PFSK-1 (cell line): ENCODE measurements at regions not wholly inside any gene's neighbourhood (a gene's known extent, or its start where the extent isn't known, plus 50 kb on each side); places are given as distances from the start of the nearest gene placed in this dataset.

Experiments
- FOXP2 ChIP-seq: optimal IDR thresholded peaks from 2 replicates; pipeline ENCODE3; 2011; ENCODE audit warnings: borderline replicate concordance, control low read depth, inconsistent platforms; ENCODE audit not compliant: insufficient read depth; ENCODE audit errors: extremely low read length, extremely low read depth
- POLR2AphosphoS5 ChIP-seq: IDR thresholded peaks from 2 replicates; pipeline ENCODE4 v1.6.1; 2012; ENCODE audit warnings: low read depth, mild to moderate bottlenecking, control low read depth, low read length, moderate library complexity
- SIN3A ChIP-seq: IDR thresholded peaks from 2 replicates; pipeline ENCODE4 v1.6.1; 2012; ENCODE audit warnings: mild to moderate bottlenecking, low read length, moderate library complexity, borderline replicate concordance; ENCODE audit not compliant: insufficient read depth
- TAF1 ChIP-seq: IDR thresholded peaks from 2 replicates; pipeline ENCODE4 v1.6.1; 2012; ENCODE audit warnings: low read length, control low read depth, borderline replicate concordance; ENCODE audit not compliant: insufficient read depth
- TF ChIP-seq, protein P1 (sequence below), 2 experiments: IDR thresholded peaks; 2 replicates each; pipeline versions ENCODE4 v1.6.1 to v1.8.0; 2011 to 2012; ENCODE audit warnings: low read depth in 2 of 2, low read length in 2 of 2, control low read depth in 1 of 2, inconsistent platforms in 1 of 2, mild to moderate bottlenecking in 1 of 2, moderate library complexity in 1 of 2; ENCODE audit not compliant: insufficient read depth in 1 of 2

GRCh38 chr20:22430154-22430745 is 154.1 kb downstream of the FOXA2 start:
- TF ChIP-seq, protein P1, sequence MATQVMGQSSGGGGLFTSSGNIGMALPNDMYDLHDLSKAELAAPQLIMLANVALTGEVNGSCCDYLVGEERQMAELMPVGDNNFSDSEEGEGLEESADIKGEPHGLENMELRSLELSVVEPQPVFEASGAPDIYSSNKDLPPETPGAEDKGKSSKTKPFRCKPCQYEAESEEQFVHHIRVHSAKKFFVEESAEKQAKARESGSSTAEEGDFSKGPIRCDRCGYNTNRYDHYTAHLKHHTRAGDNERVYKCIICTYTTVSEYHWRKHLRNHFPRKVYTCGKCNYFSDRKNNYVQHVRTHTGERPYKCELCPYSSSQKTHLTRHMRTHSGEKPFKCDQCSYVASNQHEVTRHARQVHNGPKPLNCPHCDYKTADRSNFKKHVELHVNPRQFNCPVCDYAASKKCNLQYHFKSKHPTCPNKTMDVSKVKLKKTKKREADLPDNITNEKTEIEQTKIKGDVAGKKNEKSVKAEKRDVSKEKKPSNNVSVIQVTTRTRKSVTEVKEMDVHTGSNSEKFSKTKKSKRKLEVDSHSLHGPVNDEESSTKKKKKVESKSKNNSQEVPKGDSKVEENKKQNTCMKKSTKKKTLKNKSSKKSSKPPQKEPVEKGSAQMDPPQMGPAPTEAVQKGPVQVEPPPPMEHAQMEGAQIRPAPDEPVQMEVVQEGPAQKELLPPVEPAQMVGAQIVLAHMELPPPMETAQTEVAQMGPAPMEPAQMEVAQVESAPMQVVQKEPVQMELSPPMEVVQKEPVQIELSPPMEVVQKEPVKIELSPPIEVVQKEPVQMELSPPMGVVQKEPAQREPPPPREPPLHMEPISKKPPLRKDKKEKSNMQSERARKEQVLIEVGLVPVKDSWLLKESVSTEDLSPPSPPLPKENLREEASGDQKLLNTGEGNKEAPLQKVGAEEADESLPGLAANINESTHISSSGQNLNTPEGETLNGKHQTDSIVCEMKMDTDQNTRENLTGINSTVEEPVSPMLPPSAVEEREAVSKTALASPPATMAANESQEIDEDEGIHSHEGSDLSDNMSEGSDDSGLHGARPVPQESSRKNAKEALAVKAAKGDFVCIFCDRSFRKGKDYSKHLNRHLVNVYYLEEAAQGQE (IDR thresholded peaks at IDR 0.05; ENCODE audit: insufficient read depth in 1 of 2, low read depth in 2 of 2, low read length in 2 of 2), result no peak
- TF ChIP-seq FOXP2 (no peak), POLR2AphosphoS5 (no peak), SIN3A (no peak), TAF1 (no peak)

DNA sequence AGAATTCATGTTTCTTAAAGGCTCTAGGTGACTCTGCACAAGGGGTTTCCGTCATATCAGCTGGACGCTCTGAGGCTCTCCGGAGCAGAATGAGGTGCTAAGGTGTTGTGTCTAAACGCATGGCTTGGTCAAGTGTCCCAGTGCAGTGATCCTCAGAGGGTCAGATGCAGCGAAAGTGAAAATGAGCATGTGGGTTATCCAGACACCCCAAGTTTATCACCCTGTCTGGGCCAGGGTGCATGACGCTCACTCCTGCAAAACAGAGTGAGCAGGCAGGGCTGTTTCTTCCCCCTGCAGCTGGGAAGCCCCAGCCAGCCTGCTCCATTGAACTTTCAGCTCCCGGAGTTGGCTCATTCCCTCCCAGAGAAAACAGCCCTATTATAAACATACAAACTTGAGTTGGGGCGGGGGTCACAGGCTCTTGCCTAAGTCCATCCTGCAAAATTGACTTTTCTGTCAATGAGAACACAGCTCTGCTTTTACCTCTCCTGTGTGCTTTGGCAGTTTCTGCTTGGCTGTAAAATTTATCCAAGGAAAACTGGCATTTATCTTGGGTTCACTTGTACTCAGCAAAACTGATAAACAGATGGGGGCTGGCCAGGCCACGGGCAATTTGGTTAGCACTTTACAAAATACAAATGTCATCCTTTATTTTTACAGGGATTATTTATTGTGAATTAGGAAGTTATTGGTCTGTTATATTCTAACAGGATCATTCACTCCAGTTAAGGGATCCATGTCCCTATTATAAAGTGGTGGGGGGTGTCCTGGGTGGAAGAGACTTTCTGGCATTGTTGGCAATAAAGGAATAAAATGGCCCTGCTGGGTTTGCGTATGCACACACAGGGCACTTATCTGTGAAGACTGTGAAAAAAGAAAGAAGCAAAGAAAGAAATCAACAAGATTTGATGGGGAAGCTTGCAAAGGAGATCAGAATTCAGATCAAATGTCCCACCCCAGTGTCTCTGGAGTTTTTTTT is 154.9 kb downstream of the FOXA2 start:
- no peak for TF ChIP-seq FOXP2
- TF ChIP-seq, protein P1 (IDR thresholded peaks at IDR 0.05; ENCODE audit: insufficient read depth in 1 of 2, low read depth in 2 of 2, low read length in 2 of 2), result no peak
- TF ChIP-seq SIN3A, result no peak
- TF ChIP-seq TAF1, result no peak
- no peak for TF ChIP-seq POLR2AphosphoS5

DNA sequence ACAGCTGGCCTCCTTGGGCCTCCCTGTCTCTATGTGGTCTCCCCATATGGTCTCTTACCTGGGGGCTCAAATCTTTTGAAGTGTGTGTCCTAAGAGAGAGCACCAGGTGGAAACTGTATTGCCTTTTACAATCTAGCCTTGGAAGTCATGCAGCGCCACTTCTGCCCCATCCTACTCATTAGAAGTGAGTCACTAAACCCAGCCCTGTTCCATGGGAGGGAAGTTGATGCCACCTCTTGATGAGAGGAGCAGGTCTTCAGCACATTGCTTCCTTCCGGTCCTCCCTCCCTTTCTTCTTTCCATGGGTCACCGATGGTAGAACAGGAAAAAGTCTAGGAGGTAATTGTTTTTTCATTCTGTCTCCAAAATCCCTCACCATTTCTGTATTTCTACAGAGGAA is 156.3 kb downstream of the FOXA2 start:
- TF ChIP-seq POLR2AphosphoS5 (no peak), SIN3A (no peak), TAF1 (no peak)

DNA sequence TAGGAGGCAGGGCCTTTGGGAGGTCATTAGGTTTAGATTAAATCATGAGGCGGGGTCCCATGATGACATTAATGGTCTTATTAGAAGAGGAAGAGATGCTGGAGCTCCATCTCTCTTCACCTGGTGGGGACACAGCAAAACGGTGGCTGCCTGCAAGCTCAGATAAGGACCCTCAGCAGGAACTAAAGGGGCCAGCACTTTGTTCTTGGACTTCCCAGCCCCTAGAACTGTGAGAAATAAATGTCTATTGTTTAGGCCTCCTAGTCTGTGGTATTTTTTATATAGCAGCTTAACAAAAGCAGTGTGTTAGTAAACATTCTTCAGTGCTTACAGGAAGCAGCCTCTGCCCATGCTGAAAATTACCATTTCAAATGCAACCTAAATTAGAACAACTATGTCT is 157.6 kb downstream of the FOXA2 start:
- TF ChIP-seq SIN3A (no peak), TAF1 (no peak), FOXP2 (no peak), POLR2AphosphoS5 (no peak)
- TF ChIP-seq, protein P1 (IDR thresholded peaks at IDR 0.05; ENCODE audit: insufficient read depth in 1 of 2, low read depth in 2 of 2, low read length in 2 of 2), result no peak

GRCh38 chr20:22425344-22426295 is 158.8 kb downstream of the FOXA2 start:
- TF ChIP-seq SIN3A (no peak), TAF1 (no peak), POLR2AphosphoS5 (no peak), FOXP2 (no peak)
- TF ChIP-seq, protein P1 (IDR thresholded peaks at IDR 0.05; ENCODE audit: insufficient read depth in 1 of 2, low read depth in 2 of 2, low read length in 2 of 2), result no peak
